ENCODE measurements at regions not wholly inside any gene's neighbourhood (a gene's known extent, or its start where the extent isn't known, plus 50 kb on each side); places are given as distances from the start of the nearest gene placed in this dataset.
"Not testable (repeated sequence)": the region's sequence is repeated elsewhere in the genome, so short reads cannot be mapped to it uniquely, and the experiment has no call there.

- peak; percentile 62 for FAIRE-seq
- CTCF ChIA-PET, result interaction anchor here (0.9 to 1.8 kb wide), 7 partner anchors 9 to 705 kb away, joined by 3 to 15 read pairs (median 4); no protein-coding TSS in a partner anchor
- dilution Hi-C loops (cut with MboI; ENCODE audit: extremely low pct_ligation_motif_present, low sequenced_read_pairs), result no loop called here
Observed at GRCh38 chr14:46571970-46572369, 79.6 kb downstream of the RPL10L start.

GRCh38 chr14:46568161-46568560 is 83.4 kb downstream of the RPL10L start:
- H3K27me3 ChIP-seq (ENCODE audit: control insufficient read depth in 2 of 2, insufficient read depth in 2 of 2, low read length in 2 of 2); H4K20me1 ChIP-seq (replicated peaks; ENCODE audit: control insufficient read depth, extremely low read depth, insufficient read depth, low read length); H3K4me2 ChIP-seq (ENCODE audit: insufficient read depth, low read length); H3K27ac ChIP-seq (ENCODE audit: insufficient read depth, low read depth, low read length); H3K9me3 ChIP-seq (replicated peaks; ENCODE audit: control insufficient read depth, insufficient read depth, low read length); CTCF ChIA-PET; H2AFZ ChIP-seq (ENCODE audit: low read depth, low read length); H3K9ac ChIP-seq (replicated peaks; ENCODE audit: extremely low read depth, insufficient read depth, low read length); BruUV-seq (replicated peaks); H3K79me2 ChIP-seq (ENCODE audit: control insufficient read depth, insufficient read depth, low read length); DNase-seq (ENCODE audit: low read depth, low spot score); H3K36me3 ChIP-seq (ENCODE audit: control insufficient read depth in 2 of 2, extremely low read depth in 1 of 2, insufficient read depth in 2 of 2, low read length in 2 of 2); H3K4me3 ChIP-seq (replicated peaks in 1 of 3; ENCODE audit: insufficient read depth in 1 of 3, low read depth in 1 of 3, low read length in 3 of 3); POLR2A ChIA-PET; FAIRE-seq; H3K9me1 ChIP-seq (replicated peaks; ENCODE audit: control insufficient read depth, extremely low read depth, insufficient read depth, low read length); intact Hi-C loops (cut with micrococcal nuclease); dilution Hi-C loops (cut with MboI; ENCODE audit: extremely low pct_ligation_motif_present, low sequenced_read_pairs): not testable (repeated sequence)
- peaks cover 14% of the 10 kb centered on the region for H3K4me1 ChIP-seq (ENCODE audit: control insufficient read depth, extremely low read depth, insufficient read depth, low read length)

More at GRCh38 chr14:46571970-46572369, 79.6 kb downstream of the RPL10L start:
- BruUV-seq (replicated peaks), result no TSS peak
- Histone ChIP-seq H3K27me3 (ENCODE audit: control insufficient read depth in 2 of 2, insufficient read depth in 2 of 2, low read length in 2 of 2) (no peaks in the 10 kb centered on the region), H3K27ac (ENCODE audit: insufficient read depth, low read depth, low read length) (peak overlapping the region; percentile 55), H3K79me2 (ENCODE audit: control insufficient read depth, insufficient read depth, low read length) (no peaks in the 10 kb centered on the region), H3K36me3 (ENCODE audit: control insufficient read depth in 2 of 2, extremely low read depth in 1 of 2, insufficient read depth in 2 of 2, low read length in 2 of 2) (no peaks in the 10 kb centered on the region), H3K4me3 (replicated peaks in 1 of 3; ENCODE audit: insufficient read depth in 1 of 3, low read depth in 1 of 3, low read length in 3 of 3) (no peak overlapping the region), H2AFZ (ENCODE audit: low read depth, low read length) (peak overlapping the region; percentile 48), H3K4me1 (ENCODE audit: control insufficient read depth, extremely low read depth, insufficient read depth, low read length) (peaks cover 40% of the 10 kb centered on the region), H3K9ac (replicated peaks; ENCODE audit: extremely low read depth, insufficient read depth, low read length) (no peak overlapping the region), H3K9me3 (replicated peaks; ENCODE audit: control insufficient read depth, insufficient read depth, low read length) (no peaks in the 10 kb centered on the region), H4K20me1 (replicated peaks; ENCODE audit: control insufficient read depth, extremely low read depth, insufficient read depth, low read length) (no peaks in the 10 kb centered on the region), H3K4me2 (ENCODE audit: insufficient read depth, low read length) (peak overlapping the region; percentile 58), H3K9me1 (replicated peaks; ENCODE audit: control insufficient read depth, extremely low read depth, insufficient read depth, low read length) (no peaks in the 10 kb centered on the region)
- POLR2A ChIA-PET, result no interaction called here
- intact Hi-C loops (cut with micrococcal nuclease), result loop anchor here (10.0 kb wide), 1 partner anchor 633 kb away; no protein-coding TSS in a partner anchor
- DNase-seq (ENCODE audit: low read depth, low spot score), result peak; percentile 59
- TF ChIP-seq FOS (IDR thresholded peaks at IDR 0.05; ENCODE audit: borderline replicate concordance, insufficient read depth, low read length) (peak; percentile 88), JUN (IDR thresholded peaks at IDR 0.05; ENCODE audit: borderline replicate concordance, insufficient read depth, insufficient read length, low read depth) (peak; percentile 48), EZH2 (IDR thresholded peaks at IDR 0.05; ENCODE audit: borderline replicate concordance, low read depth, low read length, severe bottlenecking) (no peak)
